IgD-negative memory B cell (primary cell): ENCODE measurements at regions not wholly inside any gene's neighbourhood (a gene's known extent, or its start where the extent isn't known, plus 50 kb on each side); places are given as distances from the start of the nearest gene placed in this dataset.
"Not testable (repeated sequence)": the region's sequence is repeated elsewhere in the genome, so short reads cannot be mapped to it uniquely, and the experiment has no call there.

Source experiments
- H3K27ac Mint-ChIP-seq, 3 donors: one replicate each; pipeline ENCODE4 v1.8.0; 2020 to 2022; ENCODE audit warnings: mild to moderate bottlenecking in 3 of 3, mixed read lengths in 3 of 3, moderate library complexity in 1 of 3
- H3K27me3 Mint-ChIP-seq: one replicate; pipeline ENCODE4 v1.8.0; 2021; ENCODE audit warnings: mixed read lengths
- H3K36me3 Mint-ChIP-seq: one replicate; pipeline ENCODE4 v1.8.0; 2020; ENCODE audit warnings: mild to moderate bottlenecking, mixed read lengths
- H3K4me1 Mint-ChIP-seq, 3 donors: one replicate each; pipeline ENCODE4 v1.8.0; 2020 to 2022; ENCODE audit warnings: mixed read lengths in 3 of 3, mild to moderate bottlenecking in 1 of 3
- H3K4me3 Mint-ChIP-seq, 4 donors: one replicate each; pipeline ENCODE4 v1.8.0; 2020 to 2022; ENCODE audit warnings: mild to moderate bottlenecking in 4 of 4, mixed read lengths in 4 of 4, moderate library complexity in 3 of 4
- H3K9me3 Mint-ChIP-seq, 3 donors: one replicate each; pipeline ENCODE4 v1.8.0; 2020 to 2021; ENCODE audit warnings: mixed read lengths in 3 of 3, mild to moderate bottlenecking in 1 of 3

GRCh38 chr11:29449281-29450074 is 567.4 kb downstream of the KCNA4 start:
- no peaks in the 10 kb centered on the region for H3K9me3 Mint-ChIP-seq
- peaks cover 0 to 1% (median 0%) of the 10 kb centered on the region in 3 donors for H3K4me1 Mint-ChIP-seq
- no peaks in the 10 kb centered on the region for H3K36me3 Mint-ChIP-seq
- no peak overlapping the region for H3K4me3 Mint-ChIP-seq
- no peak overlapping the region for H3K27ac Mint-ChIP-seq
- H3K27me3 Mint-ChIP-seq: no peaks in the 10 kb centered on the region

- Mint-ChIP-seq H3K4me1 (peaks cover 0 to 1% (median 0%) of the 10 kb centered on the region in 3 donors), H3K4me3 (no peak overlapping the region), H3K36me3 (no peaks in the 10 kb centered on the region), H3K27me3 (no peaks in the 10 kb centered on the region), H3K9me3 (no peaks in the 10 kb centered on the region), H3K27ac (no peak overlapping the region)
These were observed 568.5 kb downstream of the KCNA4 start for GRCh38 chr11:29448246-29448877.

- no peaks in the 10 kb centered on the region for H3K9me3 Mint-ChIP-seq
- no peak overlapping the region for H3K27ac Mint-ChIP-seq
- H3K4me3 Mint-ChIP-seq: no peak overlapping the region
- H3K4me1 Mint-ChIP-seq: peaks cover 0 to 1% (median 0%) of the 10 kb centered on the region in 3 donors
- H3K27me3 Mint-ChIP-seq: no peaks in the 10 kb centered on the region
- H3K36me3 Mint-ChIP-seq: no peaks in the 10 kb centered on the region
These were observed 569.0 kb downstream of the KCNA4 start for GRCh38 chr11:29447821-29448220.

- H3K4me1 Mint-ChIP-seq: peaks cover 0 to 1% (median 0%) of the 10 kb centered on the region in 3 donors
- H3K9me3 Mint-ChIP-seq: no peaks in the 10 kb centered on the region
- H3K36me3 Mint-ChIP-seq: no peaks in the 10 kb centered on the region
These were observed 570.7 kb downstream of the KCNA4 start for GRCh38 chr11:29446132-29446531.

GRCh38 chr11:29445191-29445590 is 571.6 kb downstream of the KCNA4 start:
- H3K36me3 Mint-ChIP-seq, H3K27ac Mint-ChIP-seq, H3K4me1 Mint-ChIP-seq, H3K27me3 Mint-ChIP-seq, H3K9me3 Mint-ChIP-seq, H3K4me3 Mint-ChIP-seq: not testable (repeated sequence)

More at GRCh38 chr11:29446132-29446531, 570.7 kb downstream of the KCNA4 start:
- H3K27me3 Mint-ChIP-seq: no peaks in the 10 kb centered on the region
- no peak overlapping the region for H3K27ac Mint-ChIP-seq
- no peak overlapping the region for H3K4me3 Mint-ChIP-seq

- Mint-ChIP-seq H3K4me3 (no peak overlapping the region), H3K27ac (no peak overlapping the region), H3K27me3 (no peaks in the 10 kb centered on the region), H3K9me3 (peaks cover 0 to 4% (median 0%) of the 10 kb centered on the region in 3 donors), H3K4me1 (no peaks in the 10 kb centered on the region), H3K36me3 (no peaks in the 10 kb centered on the region)
These were observed 578.0 kb downstream of the KCNA4 start for GRCh38 chr11:29438815-29439214.

GRCh38 chr11:29435421-29435820 is 581.4 kb downstream of the KCNA4 start:
- Mint-ChIP-seq H3K4me3 (no peak overlapping the region), H3K4me1 (peaks cover 0 to 1% (median 0%) of the 10 kb centered on the region in 3 donors), H3K36me3 (no peaks in the 10 kb centered on the region), H3K27me3 (no peaks in the 10 kb centered on the region), H3K27ac (no peak overlapping the region), H3K9me3 (peaks cover 0 to 4% (median 0%) of the 10 kb centered on the region in 3 donors)

- H3K4me3 Mint-ChIP-seq: no peak overlapping the region
- H3K27ac Mint-ChIP-seq: no peak overlapping the region
- no peaks in the 10 kb centered on the region for H3K27me3 Mint-ChIP-seq
- H3K4me1 Mint-ChIP-seq: peaks cover 0 to 1% (median 0%) of the 10 kb centered on the region in 3 donors
- H3K36me3 Mint-ChIP-seq: no peaks in the 10 kb centered on the region
- peaks cover 0 to 9% (median 5%) of the 10 kb centered on the region in 3 donors for H3K9me3 Mint-ChIP-seq
These were observed 584.0 kb downstream of the KCNA4 start for GRCh38 chr11:29432719-29433325.

GRCh38 chr11:29405305-29405704 is 611.5 kb downstream of the KCNA4 start:
- H3K9me3 Mint-ChIP-seq: peaks cover 1 to 3% (median 2%) of the 10 kb centered on the region in 3 donors
- H3K4me1 Mint-ChIP-seq: no peaks in the 10 kb centered on the region
- H3K4me3 Mint-ChIP-seq: no peak overlapping the region
- no peak overlapping the region for H3K27ac Mint-ChIP-seq
- H3K27me3 Mint-ChIP-seq: no peaks in the 10 kb centered on the region
- H3K36me3 Mint-ChIP-seq: no peaks in the 10 kb centered on the region

- Mint-ChIP-seq H3K9me3 (peaks cover 0 to 10% (median 8%) of the 10 kb centered on the region in 3 donors), H3K27ac (no peak overlapping the region), H3K4me3 (no peak overlapping the region), H3K36me3 (peaks cover 1% of the 10 kb centered on the region), H3K4me1 (no peaks in the 10 kb centered on the region), H3K27me3 (no peaks in the 10 kb centered on the region)
These were observed 621.2 kb downstream of the KCNA4 start for GRCh38 chr11:29395555-29396072.

GRCh38 chr11:29389793-29390192 is 627.0 kb downstream of the KCNA4 start:
- no peak overlapping the region for H3K4me3 Mint-ChIP-seq
- no peaks in the 10 kb centered on the region for H3K4me1 Mint-ChIP-seq
- no peaks in the 10 kb centered on the region for H3K27me3 Mint-ChIP-seq
- no peak overlapping the region for H3K27ac Mint-ChIP-seq
- H3K36me3 Mint-ChIP-seq: peaks cover 1% of the 10 kb centered on the region
- peaks cover 0 to 4% (median 2%) of the 10 kb centered on the region in 3 donors for H3K9me3 Mint-ChIP-seq

- no peaks in the 10 kb centered on the region for H3K4me1 Mint-ChIP-seq
- peaks cover 6 to 17% (median 10%) of the 10 kb centered on the region in 3 donors for H3K9me3 Mint-ChIP-seq
- H3K27ac Mint-ChIP-seq: no peak overlapping the region
- no peaks in the 10 kb centered on the region for H3K27me3 Mint-ChIP-seq
- H3K36me3 Mint-ChIP-seq: no peaks in the 10 kb centered on the region
- H3K4me3 Mint-ChIP-seq: no peak overlapping the region
These were observed 643.1 kb downstream of the KCNA4 start for GRCh38 chr11:29373725-29374124.

GRCh38 chr11:29368126-29368525 is 648.7 kb downstream of the KCNA4 start:
- Mint-ChIP-seq H3K4me3 (no peak overlapping the region), H3K27me3 (no peaks in the 10 kb centered on the region), H3K4me1 (no peaks in the 10 kb centered on the region), H3K36me3 (no peaks in the 10 kb centered on the region), H3K9me3 (peaks cover 2 to 17% (median 10%) of the 10 kb centered on the region in 3 donors), H3K27ac (no peak overlapping the region)

- H3K27ac Mint-ChIP-seq: no peak overlapping the region
- no peak overlapping the region for H3K4me3 Mint-ChIP-seq
- peaks cover 6 to 10% (median 9%) of the 10 kb centered on the region in 3 donors for H3K9me3 Mint-ChIP-seq
- H3K36me3 Mint-ChIP-seq: no peaks in the 10 kb centered on the region
- H3K4me1 Mint-ChIP-seq: no peaks in the 10 kb centered on the region
- no peaks in the 10 kb centered on the region for H3K27me3 Mint-ChIP-seq
These were observed 652.8 kb downstream of the KCNA4 start for GRCh38 chr11:29364006-29364405.

- peaks cover 6 to 9% (median 6%) of the 10 kb centered on the region in 3 donors for H3K9me3 Mint-ChIP-seq
- H3K4me1 Mint-ChIP-seq: no peaks in the 10 kb centered on the region
- H3K4me3 Mint-ChIP-seq: no peak overlapping the region
- H3K36me3 Mint-ChIP-seq: no peaks in the 10 kb centered on the region
- no peak overlapping the region for H3K27ac Mint-ChIP-seq
- H3K27me3 Mint-ChIP-seq: no peaks in the 10 kb centered on the region
These were observed 655.5 kb downstream of the KCNA4 start for GRCh38 chr11:29361369-29361768.
